DND-41 (cell line): ENCODE measurements at regions not wholly inside any gene's neighbourhood (a gene's known extent, or its start where the extent isn't known, plus 50 kb on each side); places are given as distances from the start of the nearest gene placed in this dataset.

Source experiments
- ATAC-seq: fragments of 200-7000 bp; cut with Tn5 transposase; 3 replicates; pipeline ENCODE4 v1.9.1; 2021; ENCODE audit warnings: low read depth; ENCODE audit not compliant: insufficient read depth
- DNase-seq: peaks from one replicate; pipeline ENCODE4 v3.0.0-alpha.2; 2020
- H2AFZ ChIP-seq: 2 replicates; pipeline ENCODE4 v1.6.0; 2012; ENCODE audit warnings: low read depth, low read length
- H3K27ac ChIP-seq: 2 replicates; pipeline ENCODE4 v1.5.1; 2012; ENCODE audit warnings: low read length, inconsistent platforms
- H3K27me3 ChIP-seq: fragments of 200-600 bp; sonication (generic); 2 replicates; pipeline ENCODE4 v1.6.0; 2012; ENCODE audit warnings: low read length, mild to moderate bottlenecking, inconsistent platforms; ENCODE audit not compliant: insufficient read depth, poor library complexity
- H3K36me3 ChIP-seq: 2 replicates; pipeline ENCODE4 v1.5.1; 2012; ENCODE audit warnings: low read length, inconsistent platforms; ENCODE audit not compliant: insufficient read depth
- H3K4me1 ChIP-seq: 2 replicates; pipeline ENCODE4 v1.5.1; 2012; ENCODE audit warnings: mild to moderate bottlenecking, low read length; ENCODE audit not compliant: insufficient read depth
- H3K4me2 ChIP-seq: 2 replicates; pipeline ENCODE4 v1.6.0; 2012; ENCODE audit warnings: mild to moderate bottlenecking, moderate library complexity, low read length, inconsistent platforms; ENCODE audit not compliant: insufficient read depth
- H3K4me3 ChIP-seq, 2 experiments: fragments of 200-600 bp in 1 of 2; shearing (Covaris generic) in 1 of 2; 2 replicates each; pipeline ENCODE4 v1.5.1; 2012 to 2016; ENCODE audit warnings: inconsistent platforms in 2 of 2, low read length in 2 of 2, mild to moderate bottlenecking in 2 of 2, low read depth in 1 of 2, moderate library complexity in 1 of 2
- H3K79me2 ChIP-seq: 2 replicates; pipeline ENCODE4 v1.6.0; 2012; ENCODE audit warnings: low read length, inconsistent platforms; ENCODE audit not compliant: insufficient read depth
- H3K9ac ChIP-seq: 2 replicates; pipeline ENCODE4 v1.6.0; 2012; ENCODE audit warnings: low read depth, mild to moderate bottlenecking, inconsistent platforms, low read length, moderate library complexity
- H3K9me3 ChIP-seq: 2 replicates; pipeline ENCODE4 v1.5.1; 2012; ENCODE audit warnings: low read length, moderate library complexity, mild to moderate bottlenecking, inconsistent platforms; ENCODE audit not compliant: insufficient read depth, severe bottlenecking
- H4K20me1 ChIP-seq: 2 replicates; pipeline ENCODE4 v1.6.0; 2012; ENCODE audit warnings: low read length; ENCODE audit not compliant: insufficient read depth
- CTCF ChIP-seq: IDR thresholded peaks from 2 replicates; pipeline ENCODE4 v1.5.1; 2012; ENCODE audit warnings: borderline replicate concordance, low read length, moderate library complexity, mild to moderate bottlenecking; ENCODE audit not compliant: poor library complexity, severe bottlenecking; ENCODE audit errors: extremely low read depth
- EZH2 ChIP-seq: IDR thresholded peaks from 3 replicates; pipeline ENCODE4 v1.6.1; 2012; ENCODE audit warnings: borderline replicate concordance, low read depth, mild to moderate bottlenecking, moderate library complexity, low read length, inconsistent platforms; ENCODE audit not compliant: severe bottlenecking

- Histone ChIP-seq H2AFZ (no peak overlapping the region), H3K27me3 (no peaks in the 10 kb centered on the region), H3K36me3 (no peaks in the 10 kb centered on the region), H3K4me2 (no peak overlapping the region), H3K4me1 (no peaks in the 10 kb centered on the region), H3K27ac (no peak overlapping the region), H3K9me3 (no peaks in the 10 kb centered on the region), H3K79me2 (no peaks in the 10 kb centered on the region), H3K4me3 (no peak overlapping the region), H3K9ac (no peak overlapping the region), H4K20me1 (no peaks in the 10 kb centered on the region)
- ATAC-seq (no peak), DNase-seq (no peak)
- no peak for TF ChIP-seq CTCF
- TF ChIP-seq EZH2: no peak
Observed at GRCh38 chr5:143759396-143760130, 52.4 kb upstream of the HMHB1 start.

- H3K79me2 ChIP-seq: no peaks in the 10 kb centered on the region
- H3K36me3 ChIP-seq: no peaks in the 10 kb centered on the region
- no peak overlapping the region for H3K4me3 ChIP-seq
- H3K27me3 ChIP-seq: no peaks in the 10 kb centered on the region
- no peaks in the 10 kb centered on the region for H3K9me3 ChIP-seq
- H3K4me1 ChIP-seq: no peaks in the 10 kb centered on the region
- no peak overlapping the region for H3K27ac ChIP-seq
- TF ChIP-seq CTCF: no peak
- no peak for TF ChIP-seq EZH2
- no peaks in the 10 kb centered on the region for H4K20me1 ChIP-seq
- H2AFZ ChIP-seq: no peak overlapping the region
- no peak overlapping the region for H3K4me2 ChIP-seq
- ATAC-seq (no peak), DNase-seq (no peak)
- no peak overlapping the region for H3K9ac ChIP-seq
Observed at GRCh38 chr5:143758750-143759149, 53.2 kb upstream of the HMHB1 start.

- Histone ChIP-seq H3K4me2 (no peak overlapping the region), H3K4me1 (no peaks in the 10 kb centered on the region), H3K9ac (no peak overlapping the region), H3K79me2 (no peaks in the 10 kb centered on the region), H2AFZ (no peak overlapping the region), H3K27ac (no peak overlapping the region), H3K9me3 (no peaks in the 10 kb centered on the region), H3K27me3 (no peaks in the 10 kb centered on the region), H3K4me3 (no peak overlapping the region), H4K20me1 (no peaks in the 10 kb centered on the region), H3K36me3 (no peaks in the 10 kb centered on the region)
- ATAC-seq (no peak), DNase-seq (no peak)
- TF ChIP-seq EZH2: no peak
- TF ChIP-seq CTCF: no peak
Observed at GRCh38 chr5:143758015-143758414, 53.9 kb upstream of the HMHB1 start.

GRCh38 chr5:143757116-143757515 is 54.8 kb upstream of the HMHB1 start:
- Histone ChIP-seq H3K36me3 (no peaks in the 10 kb centered on the region), H3K27me3 (no peaks in the 10 kb centered on the region), H3K79me2 (no peaks in the 10 kb centered on the region), H3K4me3 (no peak overlapping the region), H3K4me1 (no peaks in the 10 kb centered on the region), H3K27ac (no peak overlapping the region), H2AFZ (no peak overlapping the region), H3K9me3 (no peaks in the 10 kb centered on the region), H3K4me2 (no peak overlapping the region), H3K9ac (no peak overlapping the region), H4K20me1 (no peaks in the 10 kb centered on the region)
- DNase-seq (no peak), ATAC-seq (no peak)
- TF ChIP-seq CTCF: no peak
- no peak for TF ChIP-seq EZH2
